IMR-90 (cell line): ENCODE measurements at regions not wholly inside any gene's neighbourhood (a gene's known extent, or its start where the extent isn't known, plus 50 kb on each side); places are given as distances from the start of the nearest gene placed in this dataset.

Experiments used
- BHLHE40 ChIP-seq: fragments of 150-350 bp; IDR thresholded peaks from 2 replicates; pipeline ENCODE4 v1.6.1; 2016; ENCODE audit warnings: mild to moderate bottlenecking, low read depth, low read length
- CEBPB ChIP-seq: IDR thresholded peaks from 2 replicates; pipeline ENCODE4 v1.6.1; 2012; ENCODE audit warnings: low read depth, low read length, improper control_type of control experiment
- ELK1 ChIP-seq: fragments of 150-350 bp; IDR thresholded peaks from 2 replicates; pipeline ENCODE4 v1.6.1; 2016; ENCODE audit warnings: low read depth, mild to moderate bottlenecking, low read length, moderate library complexity, borderline replicate concordance
- FOS ChIP-seq: fragments of 150-350 bp; IDR thresholded peaks from 2 replicates; pipeline ENCODE4 v1.6.1; 2016; ENCODE audit warnings: low read depth, low read length
- MXI1 ChIP-seq: IDR thresholded peaks from 2 replicates; pipeline ENCODE4 v1.6.1; 2012; ENCODE audit warnings: low read depth, mild to moderate bottlenecking, low read length, moderate library complexity, borderline replicate concordance
- NFE2L2 ChIP-seq: fragments of 150-350 bp; IDR thresholded peaks from 2 replicates; pipeline ENCODE4 v1.6.1; 2016; ENCODE audit warnings: low read depth, mild to moderate bottlenecking, low read length
- POLR2A ChIP-seq: IDR thresholded peaks from 2 replicates; pipeline ENCODE4 v1.6.1; 2012; ENCODE audit warnings: mild to moderate bottlenecking, low read depth, low read length
- RAD21 ChIP-seq: IDR thresholded peaks from 2 replicates; pipeline ENCODE4 v1.6.1; 2012; ENCODE audit warnings: low read length, improper control_type of control experiment
- RCOR1 ChIP-seq: IDR thresholded peaks from 2 replicates; pipeline ENCODE4 v1.6.1; 2012; ENCODE audit warnings: mild to moderate bottlenecking, low read length, improper control_type of control experiment; ENCODE audit not compliant: insufficient replicate concordance
- RFX5 ChIP-seq: IDR thresholded peaks from 2 replicates; pipeline ENCODE4 v1.8.0; 2012; ENCODE audit warnings: low read depth, mild to moderate bottlenecking, low read length, moderate library complexity
- SMC3 ChIP-seq: fragments of 150-350 bp; IDR thresholded peaks from 2 replicates; pipeline ENCODE4 v1.6.1; 2016; ENCODE audit warnings: low read depth, mild to moderate bottlenecking, antibody characterized with exemption, low read length, moderate library complexity
- TF ChIP-seq, protein P1 (sequence below): conservative IDR thresholded peaks from 2 replicates; pipeline ENCODE4 v1.5.1; 2012; ENCODE audit warnings: mild to moderate bottlenecking, low read depth, low read length, improper control_type of control experiment

DNA sequence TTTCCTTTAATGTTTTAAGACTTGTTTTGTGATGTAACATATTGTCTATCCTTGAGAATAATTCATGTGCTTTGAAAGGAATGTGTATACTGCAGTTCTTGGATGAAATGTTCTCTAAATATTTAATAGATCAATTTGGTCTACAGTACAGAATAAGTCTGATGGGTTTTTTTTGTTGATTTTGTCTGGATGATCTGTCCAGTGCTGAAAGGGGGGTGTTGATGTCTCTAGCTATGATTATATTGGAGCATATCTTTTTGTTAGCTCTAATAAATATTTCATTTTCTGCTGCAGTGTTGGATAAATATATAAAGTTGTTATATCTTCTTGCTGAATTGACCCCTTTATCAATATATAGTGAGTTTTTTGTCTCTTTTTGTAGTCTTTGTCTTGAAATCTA lies 269.9 kb upstream of the TUSC1 start:
- TF ChIP-seq POLR2A: no peak
- TF ChIP-seq, protein P1, sequence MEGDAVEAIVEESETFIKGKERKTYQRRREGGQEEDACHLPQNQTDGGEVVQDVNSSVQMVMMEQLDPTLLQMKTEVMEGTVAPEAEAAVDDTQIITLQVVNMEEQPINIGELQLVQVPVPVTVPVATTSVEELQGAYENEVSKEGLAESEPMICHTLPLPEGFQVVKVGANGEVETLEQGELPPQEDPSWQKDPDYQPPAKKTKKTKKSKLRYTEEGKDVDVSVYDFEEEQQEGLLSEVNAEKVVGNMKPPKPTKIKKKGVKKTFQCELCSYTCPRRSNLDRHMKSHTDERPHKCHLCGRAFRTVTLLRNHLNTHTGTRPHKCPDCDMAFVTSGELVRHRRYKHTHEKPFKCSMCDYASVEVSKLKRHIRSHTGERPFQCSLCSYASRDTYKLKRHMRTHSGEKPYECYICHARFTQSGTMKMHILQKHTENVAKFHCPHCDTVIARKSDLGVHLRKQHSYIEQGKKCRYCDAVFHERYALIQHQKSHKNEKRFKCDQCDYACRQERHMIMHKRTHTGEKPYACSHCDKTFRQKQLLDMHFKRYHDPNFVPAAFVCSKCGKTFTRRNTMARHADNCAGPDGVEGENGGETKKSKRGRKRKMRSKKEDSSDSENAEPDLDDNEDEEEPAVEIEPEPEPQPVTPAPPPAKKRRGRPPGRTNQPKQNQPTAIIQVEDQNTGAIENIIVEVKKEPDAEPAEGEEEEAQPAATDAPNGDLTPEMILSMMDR: no peak
- TF ChIP-seq ELK1: no peak
- TF ChIP-seq RAD21: no peak
- TF ChIP-seq SMC3: no peak
- no peak for TF ChIP-seq FOS
- no peak for TF ChIP-seq CEBPB
- no peak for TF ChIP-seq NFE2L2
- TF ChIP-seq MXI1: no peak
- no peak for TF ChIP-seq RFX5
- TF ChIP-seq RCOR1: no peak
- no peak for TF ChIP-seq BHLHE40
